Stomach (tissue), 8 donors: ENCODE measurements at regions not wholly inside any gene's neighbourhood (a gene's known extent, or its start where the extent isn't known, plus 50 kb on each side); places are given as distances from the start of the nearest gene placed in this dataset.

Experiments used
- DNase-seq, 2 donors: peaks; one replicate each; pipeline versions ENCODE4 v3.0.0 to v3.0.0-alpha.2; 2013 to 2019
- H3K27ac ChIP-seq, 5 donors: fragments of 200-600 bp in 4 of 5; sonication (generic) in 4 of 5; one replicate each; pipeline ENCODE4 v1.5.1; 2013 to 2019; ENCODE audit warnings: mild to moderate bottlenecking in 1 of 5, moderate library complexity in 1 of 5
- H3K27me3 ChIP-seq, 3 donors: fragments of 200-600 bp; sonication (generic); one replicate each; pipeline ENCODE4 v1.5.1; 2017 to 2019; ENCODE audit warnings: mixed run types in 1 of 3
- H3K36me3 ChIP-seq, 4 donors: fragments of 200-600 bp; sonication (generic); 1 replicate in 3 of 4; 2 replicates in 1 of 4; pipeline ENCODE4 v1.5.1; 2016 to 2019
- H3K4me1 ChIP-seq, 4 donors: fragments of 200-600 bp; sonication (generic); one replicate each; pipeline ENCODE4 v1.5.1; 2016 to 2019
- H3K4me3 ChIP-seq, 4 donors: fragments of 200-600 bp; sonication (generic) in 3 of 4; one replicate each; pipeline ENCODE4 v1.5.1; 2016 to 2019; ENCODE audit warnings: mild to moderate bottlenecking in 1 of 4
- H3K9me3 ChIP-seq, 4 donors: fragments of 200-600 bp; sonication (generic); one replicate each; pipeline ENCODE4 v1.5.1; 2016 to 2019
- EP300 ChIP-seq: sonication (generic); formaldehyde crosslinking; IDR thresholded peaks from one replicate; pipeline ENCODE4 v1.6.1; 2017; ENCODE audit warnings: antibody characterized with exemption
- POLR2A ChIP-seq, 4 donors: fragments of 450-650 bp; IDR thresholded peaks; one replicate each; pipeline ENCODE4 v1.6.1; 2016; ENCODE audit warnings: antibody characterized with exemption in 4 of 4, control low read depth in 2 of 4, mild to moderate bottlenecking in 1 of 4, moderate library complexity in 1 of 4
- POLR2AphosphoS5 ChIP-seq, 3 donors: sonication (generic); formaldehyde crosslinking; IDR thresholded peaks; one replicate each; pipeline ENCODE4 v1.6.1; 2016; ENCODE audit warnings: antibody characterized with exemption in 3 of 3
- WGBS, 5 donors: extraction: QIAGEN DNeasy Blood & Tissue Kit in 3 of 5; methylation state at CpG; one replicate each; pipeline versions ENCODE4 v1.1.5 to v1.1.7; 2013 to 2018; 5-methylcytosine and 5-hydroxymethylcytosine counted together
- intact Hi-C: fragments of 100-400 bp; cut with DNase I; formaldehyde crosslinking; loops from one replicate; pipeline ENCODE4 v1.15.1; 2023; ENCODE audit warnings: low total_unique reads
- TF ChIP-seq, protein P1 (sequence below), 7 experiments: fragments of 450-650 bp in 4 of 7; fragments of 200-600 bp in 3 of 7; sonication (generic) in 3 of 7; IDR thresholded peaks; one replicate each; pipeline ENCODE4 v1.5.1; 2016 to 2019; ENCODE audit warnings: antibody characterized with exemption in 7 of 7, control low read depth in 2 of 7, mild to moderate bottlenecking in 1 of 7
- donor health status: healthy with polysubstance abuse.
- donor health status: Bipolar disorder and iron deficiency.
- donor health status: healthy.

DNA sequence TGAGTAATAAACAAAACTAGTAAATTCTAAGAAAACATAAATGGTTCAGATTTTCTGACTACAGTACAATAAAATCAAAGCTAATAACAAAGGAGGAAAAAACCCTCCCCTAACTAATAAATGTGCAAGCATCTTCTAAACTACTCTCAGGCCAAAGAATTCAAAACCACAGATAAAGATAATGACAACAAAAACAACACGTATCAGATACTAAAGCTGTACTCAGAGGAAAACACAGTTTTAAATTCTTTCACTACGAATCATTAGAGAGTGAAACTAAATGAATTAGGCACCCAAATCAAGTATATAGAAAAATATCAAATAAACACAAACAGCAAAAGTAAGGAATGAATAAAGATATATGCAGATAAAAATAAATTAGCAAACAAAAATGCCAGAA lies 200.9 kb downstream of the TEX36 start:
- H3K27me3 ChIP-seq, result peaks cover 0 to 13% (median 0%) of the 10 kb centered on the region in 3 donors
- no peaks in the 10 kb centered on the region for H3K4me1 ChIP-seq
- WGBS, 5 donors, result 29 to 51% (median 41%) methylated on average over 2 of the region's 2 CpGs
- H3K27ac ChIP-seq, result no peak overlapping the region
- H3K9me3 ChIP-seq, result no peaks in the 10 kb centered on the region
- no peak for DNase-seq
- H3K4me3 ChIP-seq, result no peak overlapping the region
- no peaks in the 10 kb centered on the region for H3K36me3 ChIP-seq
- intact Hi-C loops, result no loop called here
- TF ChIP-seq, protein P1, sequence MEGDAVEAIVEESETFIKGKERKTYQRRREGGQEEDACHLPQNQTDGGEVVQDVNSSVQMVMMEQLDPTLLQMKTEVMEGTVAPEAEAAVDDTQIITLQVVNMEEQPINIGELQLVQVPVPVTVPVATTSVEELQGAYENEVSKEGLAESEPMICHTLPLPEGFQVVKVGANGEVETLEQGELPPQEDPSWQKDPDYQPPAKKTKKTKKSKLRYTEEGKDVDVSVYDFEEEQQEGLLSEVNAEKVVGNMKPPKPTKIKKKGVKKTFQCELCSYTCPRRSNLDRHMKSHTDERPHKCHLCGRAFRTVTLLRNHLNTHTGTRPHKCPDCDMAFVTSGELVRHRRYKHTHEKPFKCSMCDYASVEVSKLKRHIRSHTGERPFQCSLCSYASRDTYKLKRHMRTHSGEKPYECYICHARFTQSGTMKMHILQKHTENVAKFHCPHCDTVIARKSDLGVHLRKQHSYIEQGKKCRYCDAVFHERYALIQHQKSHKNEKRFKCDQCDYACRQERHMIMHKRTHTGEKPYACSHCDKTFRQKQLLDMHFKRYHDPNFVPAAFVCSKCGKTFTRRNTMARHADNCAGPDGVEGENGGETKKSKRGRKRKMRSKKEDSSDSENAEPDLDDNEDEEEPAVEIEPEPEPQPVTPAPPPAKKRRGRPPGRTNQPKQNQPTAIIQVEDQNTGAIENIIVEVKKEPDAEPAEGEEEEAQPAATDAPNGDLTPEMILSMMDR (IDR thresholded peaks at IDR 0.05), result no peak
- TF ChIP-seq EP300, result no peak
- no peak for TF ChIP-seq POLR2A (IDR thresholded peaks at IDR 0.05)
- TF ChIP-seq POLR2AphosphoS5 (IDR thresholded peaks at IDR 0.05), result no peak

DNA sequence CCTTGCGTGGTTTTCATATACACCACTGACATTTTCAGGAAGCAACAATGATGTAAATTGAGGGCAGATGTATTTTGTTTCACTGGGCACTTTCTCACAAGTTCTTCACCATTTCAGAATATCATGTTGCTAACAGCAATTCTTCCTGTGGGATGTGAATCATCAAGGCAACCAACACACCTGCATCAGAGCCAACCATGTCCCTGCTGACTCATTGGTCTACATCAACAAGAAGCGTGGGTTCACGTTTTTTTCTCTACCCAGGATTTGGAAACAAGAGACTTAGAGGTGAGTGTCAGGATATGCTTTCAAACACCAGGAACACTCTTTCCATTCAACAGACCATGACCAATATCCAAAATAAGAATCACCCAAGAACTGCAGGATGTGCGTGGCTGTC lies 203.9 kb downstream of the TEX36 start:
- Histone ChIP-seq H3K4me1 (no peaks in the 10 kb centered on the region), H3K4me3 (no peak overlapping the region), H3K36me3 (no peaks in the 10 kb centered on the region), H3K27ac (no peak overlapping the region), H3K9me3 (no peaks in the 10 kb centered on the region), H3K27me3 (peaks cover 0 to 13% (median 0%) of the 10 kb centered on the region in 3 donors)
- DNase-seq, result no peak
- intact Hi-C loops, result no loop called here
- 72 to 87% (median 82%) methylated on average over 4 of the region's 4 CpGs for WGBS, 5 donors
- no peak for TF ChIP-seq POLR2A (IDR thresholded peaks at IDR 0.05)
- TF ChIP-seq, protein P1 (IDR thresholded peaks at IDR 0.05), result no peak
- TF ChIP-seq POLR2AphosphoS5 (IDR thresholded peaks at IDR 0.05), result no peak
- TF ChIP-seq EP300, result no peak

- Histone ChIP-seq H3K4me1 (no peaks in the 10 kb centered on the region), H3K9me3 (no peaks in the 10 kb centered on the region), H3K27ac (no peak overlapping the region), H3K27me3 (peaks cover 0 to 13% (median 0%) of the 10 kb centered on the region in 3 donors), H3K36me3 (no peaks in the 10 kb centered on the region), H3K4me3 (no peak overlapping the region)
- DNase-seq, result no peak
- 63 to 77% (median 69%) methylated on average over 2 of the region's 2 CpGs for WGBS, 5 donors
- no peak for TF ChIP-seq POLR2A (IDR thresholded peaks at IDR 0.05)
- intact Hi-C loops, result no loop called here
Observed at GRCh38 chr10:125475815-125476214, 207.1 kb downstream of the TEX36 start.

- intact Hi-C loops, result no loop called here
- no peak overlapping the region for H3K27ac ChIP-seq
- H3K36me3 ChIP-seq, result no peaks in the 10 kb centered on the region
- no peaks in the 10 kb centered on the region for H3K4me1 ChIP-seq
- no peak overlapping the region for H3K4me3 ChIP-seq
- TF ChIP-seq, protein P1 (IDR thresholded peaks at IDR 0.05), result no peak
- TF ChIP-seq POLR2AphosphoS5 (IDR thresholded peaks at IDR 0.05), result no peak
- no peak for TF ChIP-seq POLR2A (IDR thresholded peaks at IDR 0.05)
- TF ChIP-seq EP300, result no peak
- peaks cover 0 to 6% (median 0%) of the 10 kb centered on the region in 3 donors for H3K27me3 ChIP-seq
- no peak for DNase-seq
- WGBS, 5 donors, result 73 to 82% (median 81%) methylated on average over 7 of the region's 7 CpGs
- H3K9me3 ChIP-seq, result no peaks in the 10 kb centered on the region
Observed at GRCh38 chr10:125473143-125473793, 209.7 kb downstream of the TEX36 start.

- no peak for DNase-seq
- no peaks in the 10 kb centered on the region for H3K27me3 ChIP-seq
- H3K36me3 ChIP-seq, result no peaks in the 10 kb centered on the region
- WGBS, 5 donors, result 64 to 88% (median 82%) methylated on average over 4 of the region's 4 CpGs
- TF ChIP-seq POLR2AphosphoS5 (IDR thresholded peaks at IDR 0.05), result no peak
- TF ChIP-seq, protein P1 (IDR thresholded peaks at IDR 0.05), result no peak
- intact Hi-C loops, result no loop called here
- H3K4me1 ChIP-seq, result no peaks in the 10 kb centered on the region
- no peak overlapping the region for H3K4me3 ChIP-seq
- no peak overlapping the region for H3K27ac ChIP-seq
- H3K9me3 ChIP-seq, result no peaks in the 10 kb centered on the region
Observed at GRCh38 chr10:125472010-125472607, 210.9 kb downstream of the TEX36 start.
